ENCODE measurements at regions not wholly inside any gene's neighbourhood (a gene's known extent, or its start where the extent isn't known, plus 50 kb on each side); places are given as distances from the start of the nearest gene placed in this dataset.
"Not testable (repeated sequence)": the region's sequence is repeated elsewhere in the genome, so short reads cannot be mapped to it uniquely, and the experiment has no call there.

DNA sequence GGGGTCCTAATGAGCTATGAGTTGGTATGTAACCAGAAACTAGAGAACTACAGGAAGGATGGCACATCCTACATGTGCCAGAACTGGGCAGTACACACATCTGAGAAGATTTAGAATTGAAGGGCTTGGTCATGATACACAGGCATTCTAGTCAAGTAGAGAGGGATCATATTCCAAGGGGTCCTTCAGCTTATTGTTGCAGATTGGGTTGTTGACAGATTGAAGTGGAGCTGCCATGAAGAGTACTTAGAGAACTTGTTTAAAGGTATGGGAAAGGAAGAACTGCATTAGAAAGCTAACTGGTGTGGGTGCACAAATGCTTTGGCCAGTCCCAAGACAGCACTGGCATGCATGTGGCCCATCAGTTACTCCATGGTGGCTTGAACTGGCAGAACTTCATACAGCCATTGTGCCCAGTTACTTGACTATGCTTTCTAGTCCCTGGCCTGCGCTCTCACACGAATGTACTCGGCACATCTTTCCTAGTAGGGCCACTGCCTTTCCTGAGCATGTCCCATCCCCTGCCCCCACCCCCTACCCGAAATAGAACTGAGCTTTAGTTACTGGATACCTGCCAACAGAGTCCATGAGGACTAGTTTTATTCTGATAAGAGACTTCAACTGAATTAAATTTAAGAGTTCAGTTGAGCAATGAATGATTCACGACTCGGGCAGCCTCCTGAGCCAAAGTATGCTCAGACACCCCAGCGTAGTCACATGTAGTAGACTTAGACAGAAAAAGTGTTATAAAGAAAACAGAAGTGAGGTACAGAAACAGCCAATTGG lies 64.0 kb downstream of the CCNG2 start:
- DNase-seq (ENCODE audit: low read depth), result no peak

DNA sequence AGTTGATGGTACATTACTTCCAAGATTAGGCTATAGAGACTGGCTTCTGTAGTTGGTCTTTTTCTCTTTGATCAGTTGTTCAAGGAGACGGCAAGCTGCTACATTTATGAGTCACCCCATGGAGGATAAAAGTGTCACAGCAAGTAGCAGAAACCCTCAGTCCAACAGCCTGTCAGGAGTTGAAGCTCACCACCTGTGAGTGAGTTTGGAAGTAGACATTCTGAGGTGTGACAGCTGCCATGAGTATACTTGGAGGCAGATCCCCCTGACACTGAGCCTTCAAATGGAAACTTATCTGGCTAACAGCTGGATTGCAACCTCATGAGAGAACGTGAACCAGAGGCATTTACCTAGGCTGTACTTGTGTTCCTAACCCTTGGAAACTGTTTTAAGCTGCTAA lies 68.0 kb downstream of the CCNG2 start:
- DNase-seq (ENCODE audit: low read depth), result no peak

- DNase-seq (ENCODE audit: low read depth), result no peak
These were observed 70.1 kb downstream of the CCNG2 start for GRCh38 chr4:77226939-77227705.

- no peak for DNase-seq (ENCODE audit: low read depth)
These were observed 72.4 kb downstream of the CCNG2 start for GRCh38 chr4:77229433-77229832.

DNA sequence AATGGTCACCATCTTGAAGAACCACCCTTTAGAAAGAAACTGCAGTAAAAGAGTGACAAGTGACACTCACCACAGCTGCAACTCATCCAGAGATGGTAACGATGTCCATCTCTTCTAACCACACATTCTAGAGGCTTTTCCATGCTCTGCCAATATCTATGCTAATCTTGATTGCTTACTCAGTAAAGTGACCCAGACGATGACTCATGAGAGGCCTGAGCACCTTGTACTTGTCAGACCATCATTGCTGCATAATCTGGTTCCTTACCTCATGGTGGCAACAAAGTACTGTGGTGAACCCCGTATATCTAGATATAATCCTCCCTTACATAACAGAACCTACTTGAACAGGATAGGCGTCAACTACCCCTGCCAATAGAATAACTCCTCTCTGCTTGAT lies 75.6 kb downstream of the CCNG2 start:
- no peak for DNase-seq (ENCODE audit: low read depth)

- no peak for DNase-seq (ENCODE audit: low read depth)
These were observed 78.4 kb downstream of the CCNG2 start for GRCh38 chr4:77235289-77235854.

GRCh38 chr4:77236806-77237205 lies 79.8 kb downstream of the CCNG2 start:
- DNase-seq (ENCODE audit: low read depth), result no peak

DNA sequence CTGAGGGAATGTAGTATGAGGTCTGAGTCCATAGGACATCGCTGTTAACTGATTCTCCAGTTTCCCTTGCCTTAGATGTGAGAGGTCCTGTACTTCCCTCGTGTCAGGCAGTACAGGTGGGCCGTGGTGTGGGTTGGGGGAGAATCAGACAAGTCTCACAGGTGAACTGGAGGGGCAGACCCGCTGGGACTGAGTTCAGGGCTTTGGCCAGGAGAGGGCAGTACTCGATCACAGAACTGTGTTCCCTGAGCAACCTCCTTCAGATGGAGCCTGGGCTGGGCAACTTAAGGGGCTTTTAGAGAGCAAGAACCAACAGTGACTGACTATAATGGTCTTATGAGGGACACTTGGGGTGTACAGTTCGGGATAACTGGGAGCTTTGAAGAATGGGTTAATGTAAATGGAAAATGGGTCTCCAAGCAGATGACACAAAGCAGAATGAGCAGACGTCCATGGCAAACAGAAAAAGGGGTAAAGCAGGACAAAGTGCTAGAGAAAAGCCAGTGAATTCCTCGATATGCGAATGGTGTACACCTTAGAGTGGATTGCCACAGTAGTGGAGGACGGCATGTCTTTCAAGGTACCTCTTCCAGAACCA lies 83.6 kb downstream of the CCNG2 start:
- peak; percentile 18 for DNase-seq (ENCODE audit: low read depth)

DNA sequence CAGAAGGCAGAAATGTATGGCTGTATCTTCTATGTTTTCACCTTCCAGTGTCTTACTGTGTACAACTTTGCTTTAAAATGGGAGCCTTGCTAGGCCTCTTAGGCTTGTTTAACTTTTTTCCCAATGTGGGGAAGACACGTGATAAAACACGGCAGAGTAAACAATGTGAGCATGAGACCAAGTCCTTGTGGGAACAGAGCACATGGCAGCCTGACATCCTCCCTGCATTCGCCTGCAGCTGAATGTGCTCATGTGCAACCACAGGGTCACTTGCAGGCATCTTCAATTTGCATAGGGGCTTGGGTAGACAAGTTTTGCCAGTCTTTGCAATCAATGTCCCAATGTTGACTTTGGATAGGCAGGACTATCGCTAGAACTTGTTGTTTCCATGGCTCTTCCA lies 91.8 kb downstream of the CCNG2 start:
- DNase-seq (ENCODE audit: low read depth), result no peak

DNA sequence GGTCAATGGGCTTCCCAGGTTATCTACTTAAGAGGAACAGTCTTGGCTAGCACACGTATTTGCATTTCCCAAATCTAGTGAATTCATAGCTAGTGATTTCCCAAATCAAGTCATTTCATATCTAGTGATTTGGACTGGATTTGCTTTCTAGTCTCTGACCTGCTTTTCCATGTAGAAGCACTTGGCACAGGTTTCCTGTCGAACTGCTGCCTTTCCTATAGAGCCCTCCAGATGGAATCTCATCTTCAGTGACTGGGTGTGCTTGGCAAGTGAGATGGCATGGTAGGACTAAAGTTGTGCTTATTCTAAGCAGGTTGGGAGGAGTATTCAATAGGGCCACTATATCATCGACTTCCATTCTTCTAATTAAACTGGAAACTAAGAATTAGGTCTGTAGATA lies 94.7 kb downstream of the CCNG2 start:
- no peak for DNase-seq (ENCODE audit: low read depth)

GRCh38 chr4:77263247-77263646 lies 106.2 kb downstream of the CCNG2 start:
- no peak for DNase-seq (ENCODE audit: low read depth)

- not testable (repeated sequence) for DNase-seq (ENCODE audit: low read depth)
These were observed 107.0 kb downstream of the CCNG2 start for GRCh38 chr4:77263976-77264375.

DNA sequence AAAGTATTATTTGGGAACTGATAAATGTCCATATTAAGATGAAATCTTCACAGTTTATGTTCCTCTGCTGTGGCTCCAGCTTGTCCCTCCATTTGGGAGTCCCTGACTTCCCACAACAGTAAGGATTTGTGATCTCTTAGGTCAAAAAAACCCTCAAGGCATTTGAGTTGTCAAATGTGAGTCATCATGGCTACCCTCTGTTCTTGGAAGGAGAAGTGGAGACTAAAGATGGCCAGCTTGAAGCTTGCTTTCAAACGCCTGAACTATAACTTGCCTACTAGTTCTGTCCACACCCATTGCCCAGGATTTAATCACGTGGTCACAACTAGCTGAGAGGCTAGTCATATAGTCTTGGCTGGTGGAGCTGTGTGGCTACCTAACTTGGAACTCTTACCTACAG lies 107.8 kb downstream of the CCNG2 start:
- DNase-seq (ENCODE audit: low read depth), result no peak

GRCh38 chr4:77268108-77268507 lies 111.1 kb downstream of the CCNG2 start:
- no peak for DNase-seq (ENCODE audit: low read depth)

- DNase-seq (ENCODE audit: low read depth), result no peak
These were observed 112.5 kb downstream of the CCNG2 start for GRCh38 chr4:77269505-77269904.

GRCh38 chr4:77273412-77273811 lies 116.4 kb downstream of the CCNG2 start:
- no peak for DNase-seq (ENCODE audit: low read depth)

DNA sequence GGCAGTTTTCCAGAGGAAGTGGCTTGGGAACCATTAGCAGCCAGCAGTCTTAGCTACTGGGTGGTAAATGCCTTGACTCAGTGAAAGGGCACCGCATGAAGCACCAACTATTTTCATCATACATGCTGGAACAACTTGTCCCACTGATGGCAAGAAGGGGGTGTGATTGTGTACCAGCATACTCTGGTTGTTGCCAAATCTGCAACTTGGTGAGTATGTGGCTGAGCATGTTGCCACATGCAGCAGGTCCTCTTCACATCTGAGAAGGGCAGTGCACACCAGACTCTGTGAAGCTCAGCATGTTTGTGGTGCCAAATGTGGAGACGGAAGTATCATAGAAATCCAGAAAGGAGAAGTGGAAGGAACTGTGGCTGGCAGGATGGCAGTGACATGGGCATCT lies 122.1 kb downstream of the CCNG2 start:
- DNase-seq (ENCODE audit: low read depth), result not testable (repeated sequence)

GRCh38 chr4:77282305-77282704 lies 125.3 kb downstream of the CCNG2 start:
- no peak for DNase-seq (ENCODE audit: low read depth)

GRCh38 chr4:77284036-77284435 lies 127.0 kb downstream of the CCNG2 start:
- no peak for DNase-seq (ENCODE audit: low read depth)

DNA sequence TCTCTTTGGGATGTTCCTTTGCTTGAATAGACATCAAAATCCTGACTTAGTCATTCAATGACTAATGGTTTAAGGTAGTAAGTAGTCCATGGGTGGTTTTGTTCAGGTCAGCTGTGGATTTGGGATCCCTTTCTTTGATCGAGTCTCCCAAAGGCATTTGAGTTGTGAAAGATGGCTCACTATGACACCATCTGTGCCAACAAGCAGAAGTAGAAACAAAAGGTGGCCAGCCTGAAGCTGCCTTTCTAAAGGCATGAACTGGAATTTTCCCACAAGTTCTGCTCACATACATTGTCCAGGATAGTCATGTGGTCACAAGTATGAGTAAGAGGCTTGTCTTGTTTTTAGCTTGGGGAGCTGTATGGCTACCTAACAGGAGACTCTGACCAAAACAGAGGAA lies 129.9 kb downstream of the CCNG2 start:
- no peak for DNase-seq (ENCODE audit: low read depth)

DNA sequence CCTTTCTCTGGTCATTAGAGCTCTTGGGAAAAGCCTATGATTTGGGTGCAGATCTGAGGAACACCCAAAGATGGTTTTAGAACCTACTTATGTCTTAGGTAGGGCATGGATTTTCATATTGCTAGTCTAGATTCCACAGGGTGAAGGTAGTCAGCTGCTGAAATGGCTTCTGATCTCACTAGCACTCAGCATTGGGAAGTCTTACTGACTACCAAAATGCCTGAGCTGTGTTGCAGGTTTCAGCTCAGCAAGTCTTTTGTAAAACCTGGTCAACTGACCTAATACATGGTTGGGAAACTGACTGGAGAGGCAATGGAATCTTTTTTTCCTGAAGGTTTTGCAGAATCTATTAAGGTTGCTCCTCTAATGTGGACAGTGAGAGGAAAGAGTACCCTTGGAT lies 136.4 kb downstream of the CCNG2 start:
- DNase-seq (ENCODE audit: low read depth), result no peak

GRCh38 chr4:77300996-77301395 lies 144.0 kb downstream of the CCNG2 start:
- DNase-seq (ENCODE audit: low read depth), result not testable (repeated sequence)

- no peak for DNase-seq (ENCODE audit: low read depth)
These were observed 148.8 kb downstream of the CCNG2 start for GRCh38 chr4:77305766-77306165.
